GM12875 (cell line): ENCODE measurements at regions not wholly inside any gene's neighbourhood (a gene's known extent, or its start where the extent isn't known, plus 50 kb on each side); places are given as distances from the start of the nearest gene placed in this dataset.

Source experiments
- H3K4me3 ChIP-seq: one replicate; pipeline ENCODE4 v1.5.1; 2011; ENCODE audit warnings: low read depth, low read length, control low read depth
- TF ChIP-seq, protein P1 (sequence below): IDR thresholded peaks from 2 replicates; pipeline ENCODE4 v1.5.1; 2011; ENCODE audit warnings: low read depth, mild to moderate bottlenecking, control low read depth, inconsistent platforms, low read length, moderate library complexity, borderline replicate concordance; ENCODE audit not compliant: insufficient read depth

DNA sequence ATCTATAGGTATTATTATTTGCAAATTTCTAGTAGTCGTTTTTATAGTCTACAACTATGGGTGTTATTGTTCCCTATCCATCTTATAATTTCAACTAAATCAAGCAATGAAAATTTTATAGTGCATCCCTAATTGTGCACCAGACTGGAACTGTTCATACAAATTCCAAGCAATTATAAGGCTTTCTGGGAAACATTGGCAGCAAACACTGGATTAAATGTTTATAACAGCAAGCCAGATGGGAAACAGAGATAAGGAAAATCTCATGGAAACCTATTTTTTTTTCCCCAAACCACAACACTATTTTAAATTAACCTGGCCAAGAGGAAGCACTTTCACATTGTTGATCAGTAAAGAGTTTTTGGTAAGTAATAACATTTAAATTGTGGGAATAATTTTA lies 524.3 kb downstream of the RASEF start:
- no peak overlapping the region for H3K4me3 ChIP-seq
- TF ChIP-seq, protein P1, sequence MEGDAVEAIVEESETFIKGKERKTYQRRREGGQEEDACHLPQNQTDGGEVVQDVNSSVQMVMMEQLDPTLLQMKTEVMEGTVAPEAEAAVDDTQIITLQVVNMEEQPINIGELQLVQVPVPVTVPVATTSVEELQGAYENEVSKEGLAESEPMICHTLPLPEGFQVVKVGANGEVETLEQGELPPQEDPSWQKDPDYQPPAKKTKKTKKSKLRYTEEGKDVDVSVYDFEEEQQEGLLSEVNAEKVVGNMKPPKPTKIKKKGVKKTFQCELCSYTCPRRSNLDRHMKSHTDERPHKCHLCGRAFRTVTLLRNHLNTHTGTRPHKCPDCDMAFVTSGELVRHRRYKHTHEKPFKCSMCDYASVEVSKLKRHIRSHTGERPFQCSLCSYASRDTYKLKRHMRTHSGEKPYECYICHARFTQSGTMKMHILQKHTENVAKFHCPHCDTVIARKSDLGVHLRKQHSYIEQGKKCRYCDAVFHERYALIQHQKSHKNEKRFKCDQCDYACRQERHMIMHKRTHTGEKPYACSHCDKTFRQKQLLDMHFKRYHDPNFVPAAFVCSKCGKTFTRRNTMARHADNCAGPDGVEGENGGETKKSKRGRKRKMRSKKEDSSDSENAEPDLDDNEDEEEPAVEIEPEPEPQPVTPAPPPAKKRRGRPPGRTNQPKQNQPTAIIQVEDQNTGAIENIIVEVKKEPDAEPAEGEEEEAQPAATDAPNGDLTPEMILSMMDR: no peak

DNA sequence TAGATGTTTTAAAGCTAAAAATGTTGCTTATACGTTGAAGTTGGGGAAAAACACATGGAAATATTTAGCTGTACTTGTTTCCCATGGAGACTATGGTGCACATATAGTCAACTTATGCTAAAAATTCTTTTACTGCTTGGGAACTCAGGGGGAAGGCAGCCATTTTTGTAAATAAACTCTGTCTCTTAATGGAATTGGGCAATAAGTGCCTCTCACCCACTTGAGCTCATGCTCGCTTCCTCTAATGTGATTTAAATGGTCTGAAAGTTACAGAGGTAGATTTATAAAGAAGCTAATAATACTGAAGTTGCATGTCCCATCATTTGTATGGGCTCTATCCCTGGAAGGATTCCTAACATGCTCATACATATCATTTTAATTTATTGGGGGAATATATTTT lies 523.8 kb downstream of the RASEF start:
- TF ChIP-seq, protein P1: no peak
- no peak overlapping the region for H3K4me3 ChIP-seq

DNA sequence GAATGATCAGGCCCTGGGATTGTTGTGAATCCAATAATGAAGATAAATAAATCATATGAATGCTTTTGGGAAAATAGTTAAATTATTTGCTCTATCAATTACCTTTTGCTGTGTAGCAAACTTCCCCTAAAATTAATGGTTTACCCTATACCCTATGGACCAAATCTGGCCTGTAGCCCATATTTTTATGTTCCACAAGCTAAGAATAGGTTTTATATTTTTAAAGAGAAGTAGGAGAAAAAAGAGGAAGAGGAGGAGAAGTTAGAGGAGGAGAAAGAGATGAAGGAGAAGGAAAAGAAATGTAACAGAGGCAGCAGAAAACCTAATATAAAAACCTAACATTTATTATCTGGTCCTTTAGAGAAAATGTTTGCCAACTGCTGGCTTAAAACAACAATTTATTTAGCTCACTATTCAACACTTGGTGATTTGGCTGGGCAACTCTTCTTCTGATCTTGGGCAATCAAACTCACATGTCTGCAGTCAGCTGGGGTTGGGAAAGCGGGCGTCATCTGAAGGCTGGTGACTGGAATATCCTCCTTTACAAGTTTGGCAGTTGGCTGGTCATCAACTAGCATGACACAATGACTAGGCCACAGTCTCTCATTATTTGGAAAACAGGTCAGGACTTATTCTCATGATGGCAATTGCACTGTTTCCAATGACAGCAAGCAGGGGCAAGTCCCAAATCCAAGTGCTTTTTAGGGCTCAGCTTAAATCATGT lies 522.9 kb downstream of the RASEF start:
- TF ChIP-seq, protein P1: no peak
- no peak overlapping the region for H3K4me3 ChIP-seq

DNA sequence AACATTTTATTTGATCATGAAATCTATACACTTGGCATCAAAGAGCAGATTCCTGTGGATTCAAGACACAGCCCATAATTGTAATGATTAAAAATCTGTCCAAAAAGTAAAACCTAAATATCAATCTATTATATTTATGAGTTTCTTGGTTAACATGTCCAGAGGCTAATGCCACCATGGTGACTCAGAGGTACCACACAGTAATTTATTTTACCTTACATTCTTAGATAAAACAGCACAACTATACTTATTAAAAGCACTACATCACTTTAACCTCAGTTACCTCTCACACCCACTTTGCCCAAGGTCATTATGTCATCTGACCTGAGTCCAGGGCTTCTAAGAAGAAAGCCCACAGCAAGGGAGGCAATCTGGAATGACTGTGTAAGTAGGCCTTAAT lies 519.2 kb downstream of the RASEF start:
- no peak overlapping the region for H3K4me3 ChIP-seq
- TF ChIP-seq, protein P1: no peak

DNA sequence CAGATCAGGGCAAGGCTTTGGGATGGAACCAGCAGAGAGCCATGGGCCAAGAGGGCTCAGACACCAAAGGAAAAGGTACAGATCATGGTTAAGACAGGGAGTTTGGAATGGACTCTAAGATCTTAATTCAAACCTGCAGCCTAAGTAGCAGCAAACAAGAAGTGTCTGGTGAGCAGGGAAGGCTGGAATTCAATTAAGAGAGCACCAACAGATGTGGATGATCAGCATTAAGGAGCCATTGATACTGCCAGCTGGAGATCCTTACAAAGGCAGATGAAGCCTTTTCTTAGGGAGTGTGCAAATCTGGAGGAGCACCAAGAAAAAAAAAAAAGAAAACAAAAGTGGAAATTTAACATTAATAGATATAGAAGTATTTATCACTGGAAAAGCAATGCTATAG lies 516.8 kb downstream of the RASEF start:
- no peak overlapping the region for H3K4me3 ChIP-seq
- TF ChIP-seq, protein P1: no peak

DNA sequence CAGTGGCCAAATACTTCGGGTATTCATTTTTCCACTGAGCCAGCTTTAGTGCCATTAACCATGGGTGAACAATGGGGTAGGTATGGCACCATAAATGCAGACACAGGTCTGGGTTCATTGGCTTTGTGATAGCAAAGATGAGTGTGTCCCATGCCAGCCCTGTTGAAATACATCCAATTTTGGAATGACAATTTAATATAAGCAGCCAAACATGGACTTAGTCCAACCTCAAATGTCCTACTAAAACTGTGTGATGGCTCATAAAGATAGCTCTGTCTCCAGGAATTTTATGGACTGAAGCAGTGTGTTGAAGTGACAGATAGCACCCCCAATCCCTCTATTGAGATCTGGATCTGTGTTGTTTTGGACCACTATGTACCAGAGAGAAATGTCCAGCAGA lies 514.9 kb downstream of the RASEF start:
- TF ChIP-seq, protein P1: no peak
- H3K4me3 ChIP-seq: no peak overlapping the region

DNA sequence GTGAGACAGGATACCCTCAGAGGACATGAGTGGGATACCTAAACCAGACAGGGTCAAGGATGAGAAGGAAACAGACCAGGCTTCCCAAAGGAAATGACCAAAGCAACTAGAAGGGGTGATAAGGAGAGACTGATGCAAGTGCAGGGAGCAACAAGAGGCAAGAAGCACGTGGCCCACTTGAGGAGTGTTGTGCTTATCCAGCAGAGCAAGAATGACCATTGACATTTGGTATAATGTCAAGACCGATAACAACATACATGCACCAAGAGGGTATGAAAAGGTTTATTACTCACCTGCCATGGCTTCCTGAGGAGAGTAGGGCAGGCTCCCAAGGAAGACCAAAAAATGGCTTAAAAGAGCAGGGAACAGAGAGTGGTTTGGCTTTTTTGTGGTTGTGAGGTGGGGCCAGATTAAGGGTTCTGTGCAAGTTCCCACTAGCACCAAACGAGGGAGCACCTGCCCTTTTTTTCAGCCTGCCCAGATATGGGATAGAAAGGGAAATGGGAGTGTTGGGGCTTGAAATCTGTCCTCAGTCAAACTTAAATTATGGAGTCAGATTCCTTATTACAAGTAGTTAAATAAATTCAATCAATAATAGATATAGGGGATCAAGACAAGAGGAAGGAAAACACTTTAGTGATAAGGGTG lies 513.6 kb downstream of the RASEF start:
- no peak overlapping the region for H3K4me3 ChIP-seq

More for the DNA sequence above, 513.6 kb downstream of the RASEF start:
- TF ChIP-seq, protein P1: no peak
